Peyer's patch (tissue), 4 donors: ENCODE measurements at regions not wholly inside any gene's neighbourhood (a gene's known extent, or its start where the extent isn't known, plus 50 kb on each side); places are given as distances from the start of the nearest gene placed in this dataset.

Experiments used
- CTCF ChIP-seq, 6 experiments: fragments of 450-650 bp in 4 of 6; fragments of 200-600 bp in 2 of 6; sonication (generic) in 1 of 6; IDR thresholded peaks; one replicate each; pipeline ENCODE4 v1.5.1; 2017 to 2019; ENCODE audit warnings: antibody characterized with exemption in 6 of 6, mild to moderate bottlenecking in 3 of 6, moderate library complexity in 1 of 6
- POLR2A ChIP-seq, 2 donors: fragments of 450-650 bp; IDR thresholded peaks; one replicate each; pipeline ENCODE4 v1.5.1; 2017; ENCODE audit warnings: antibody characterized with exemption in 2 of 2, mild to moderate bottlenecking in 2 of 2, moderate library complexity in 2 of 2

GRCh38 chrX:20693078-20693477, 426.4 kb upstream of the RPS6KA3 start:
- TF ChIP-seq CTCF (IDR thresholded peaks at IDR 0.05) (no peak), POLR2A (IDR thresholded peaks at IDR 0.05) (no peak)
